Esophagus (tissue), 2 donors: ENCODE measurements at regions not wholly inside any gene's neighbourhood (a gene's known extent, or its start where the extent isn't known, plus 50 kb on each side); places are given as distances from the start of the nearest gene placed in this dataset.
"Not testable (repeated sequence)": the region's sequence is repeated elsewhere in the genome, so short reads cannot be mapped to it uniquely, and the experiment has no call there.

Experiments used
- H3K27ac ChIP-seq, 2 donors: one replicate each; pipeline ENCODE4 v1.5.1; 2013; ENCODE audit warnings: low read depth in 2 of 2, mild to moderate bottlenecking in 2 of 2, inconsistent platforms in 1 of 2, low read length in 1 of 2, moderate library complexity in 1 of 2
- H3K27me3 ChIP-seq, 2 donors: one replicate each; pipeline ENCODE4 v1.6.1; 2013; ENCODE audit warnings: low read length in 2 of 2, control low read depth in 1 of 2, mild to moderate bottlenecking in 1 of 2; ENCODE audit not compliant: insufficient read depth in 2 of 2, control insufficient read depth in 1 of 2
- H3K36me3 ChIP-seq, 2 donors: one replicate each; pipeline ENCODE4 v1.6.1; 2013; ENCODE audit warnings: low read length in 1 of 2; ENCODE audit not compliant: control insufficient read depth in 2 of 2, insufficient read depth in 2 of 2
- H3K4me1 ChIP-seq, 2 donors: one replicate each; pipeline ENCODE4 v1.6.1; 2013; ENCODE audit warnings: low read length in 1 of 2; ENCODE audit not compliant: control insufficient read depth in 2 of 2, insufficient read depth in 2 of 2
- H3K4me3 ChIP-seq, 2 donors: one replicate each; pipeline ENCODE4 v1.5.1; 2013; ENCODE audit warnings: low read length in 2 of 2, mild to moderate bottlenecking in 2 of 2, low read depth in 1 of 2, moderate library complexity in 1 of 2
- H3K9me3 ChIP-seq, 2 donors: one replicate each; pipeline ENCODE4 v1.6.1; 2013; ENCODE audit warnings: mild to moderate bottlenecking in 2 of 2, low read depth in 1 of 2, low read length in 1 of 2, moderate library complexity in 1 of 2; ENCODE audit not compliant: control insufficient read depth in 2 of 2, insufficient read depth in 1 of 2
- WGBS, 2 donors: extraction: QIAGEN DNeasy Blood & Tissue Kit; methylation state at CpG; one replicate each; pipeline ENCODE4 v1.1.7; 2013; 5-methylcytosine and 5-hydroxymethylcytosine counted together
- donor health status: healthy with polysubstance abuse.
- donor health status: Bipolar disorder and iron deficiency.

GRCh38 chr13:81172603-81173002 is 831.7 kb upstream of the SPRY2 start:
- Histone ChIP-seq H3K4me1 (no peaks in the 10 kb centered on the region), H3K27me3 (no peaks in the 10 kb centered on the region), H3K36me3 (no peaks in the 10 kb centered on the region), H3K27ac (no peak overlapping the region), H3K9me3 (no peaks in the 10 kb centered on the region), H3K4me3 (no peak overlapping the region)
- 47 to 56% methylated on average over 3 of the region's 3 CpGs for WGBS, 2 donors

GRCh38 chr13:81171065-81171647 is 830.2 kb upstream of the SPRY2 start:
- Histone ChIP-seq H3K9me3 (no peaks in the 10 kb centered on the region), H3K27me3 (no peaks in the 10 kb centered on the region), H3K4me3 (no peak overlapping the region), H3K36me3 (no peaks in the 10 kb centered on the region), H3K4me1 (no peaks in the 10 kb centered on the region), H3K27ac (no peak overlapping the region)
- WGBS, 2 donors = 25% methylated on average over 3 of the region's 3 CpGs

GRCh38 chr13:81163823-81164222 is 822.9 kb upstream of the SPRY2 start:
- H3K36me3 ChIP-seq, H3K4me1 ChIP-seq, H3K27ac ChIP-seq, H3K27me3 ChIP-seq, H3K4me3 ChIP-seq, H3K9me3 ChIP-seq: not testable (repeated sequence)
- 63 to 79% methylated on average over 1 of the region's 1 CpG for WGBS, 2 donors

- Histone ChIP-seq H3K27ac (no peak overlapping the region), H3K4me1 (no peaks in the 10 kb centered on the region), H3K4me3 (no peak overlapping the region), H3K27me3 (no peaks in the 10 kb centered on the region), H3K36me3 (no peaks in the 10 kb centered on the region), H3K9me3 (no peaks in the 10 kb centered on the region)
- 89 to 92% methylated on average over 2 of the region's 2 CpGs for WGBS, 2 donors
These were observed 812.6 kb upstream of the SPRY2 start for GRCh38 chr13:81153478-81153877.

- H3K27me3 ChIP-seq = no peaks in the 10 kb centered on the region
- no peaks in the 10 kb centered on the region for H3K36me3 ChIP-seq
- no peak overlapping the region for H3K27ac ChIP-seq
- WGBS, 2 donors = 58 to 61% methylated on average over 2 of the region's 2 CpGs
- no peak overlapping the region for H3K4me3 ChIP-seq
- H3K4me1 ChIP-seq = no peaks in the 10 kb centered on the region
- H3K9me3 ChIP-seq = no peaks in the 10 kb centered on the region
These were observed 807.9 kb upstream of the SPRY2 start for GRCh38 chr13:81148822-81149221.

- not testable (repeated sequence) for H3K9me3 ChIP-seq, H3K27me3 ChIP-seq, H3K27ac ChIP-seq, H3K4me1 ChIP-seq, H3K4me3 ChIP-seq, H3K36me3 ChIP-seq
- 91 to 92% methylated on average over 12 of the region's 12 CpGs for WGBS, 2 donors
These were observed 805.6 kb upstream of the SPRY2 start for GRCh38 chr13:81146576-81146975.

- H3K4me1 ChIP-seq = no peaks in the 10 kb centered on the region
- H3K4me3 ChIP-seq = no peak overlapping the region
- H3K9me3 ChIP-seq = no peaks in the 10 kb centered on the region
- WGBS, 2 donors = 65 to 77% methylated on average over 5 of the region's 5 CpGs
- H3K27ac ChIP-seq = no peak overlapping the region
- no peaks in the 10 kb centered on the region for H3K36me3 ChIP-seq
- H3K27me3 ChIP-seq = no peaks in the 10 kb centered on the region
These were observed 801.5 kb upstream of the SPRY2 start for GRCh38 chr13:81142306-81142999.

- Histone ChIP-seq H3K27me3 (no peaks in the 10 kb centered on the region), H3K27ac (no peak overlapping the region), H3K36me3 (no peaks in the 10 kb centered on the region), H3K4me1 (no peaks in the 10 kb centered on the region), H3K4me3 (no peak overlapping the region), H3K9me3 (no peaks in the 10 kb centered on the region)
- 74 to 79% methylated on average over 3 of the region's 3 CpGs for WGBS, 2 donors
These were observed 799.7 kb upstream of the SPRY2 start for GRCh38 chr13:81140675-81141074.

GRCh38 chr13:81139987-81140386 is 799.1 kb upstream of the SPRY2 start:
- 67 to 69% methylated on average over 4 of the region's 4 CpGs for WGBS, 2 donors
- H3K9me3 ChIP-seq = no peaks in the 10 kb centered on the region
- H3K27ac ChIP-seq = no peak overlapping the region
- H3K4me1 ChIP-seq = no peaks in the 10 kb centered on the region
- no peaks in the 10 kb centered on the region for H3K36me3 ChIP-seq
- H3K4me3 ChIP-seq = no peak overlapping the region
- H3K27me3 ChIP-seq = no peaks in the 10 kb centered on the region

GRCh38 chr13:81138353-81138980 is 797.5 kb upstream of the SPRY2 start:
- no peak overlapping the region for H3K27ac ChIP-seq
- no peaks in the 10 kb centered on the region for H3K27me3 ChIP-seq
- H3K4me3 ChIP-seq = no peak overlapping the region
- no peaks in the 10 kb centered on the region for H3K36me3 ChIP-seq
- WGBS, 2 donors = 83 to 86% methylated on average over 8 of the region's 8 CpGs
- H3K9me3 ChIP-seq = no peaks in the 10 kb centered on the region
- H3K4me1 ChIP-seq = no peaks in the 10 kb centered on the region
